H1 (cell line): ENCODE measurements at regions not wholly inside any gene's neighbourhood (a gene's known extent, or its start where the extent isn't known, plus 50 kb on each side); places are given as distances from the start of the nearest gene placed in this dataset.

Experiments used
- BACH1 ChIP-seq: IDR thresholded peaks from 2 replicates; pipeline ENCODE4 v1.6.1; 2012; ENCODE audit warnings: low read length, improper control_type of control experiment
- CHD2 ChIP-seq: IDR thresholded peaks from 2 replicates; pipeline ENCODE4 v1.6.1; 2012; ENCODE audit warnings: low read length, improper control_type of control experiment
- EGR1 ChIP-seq: IDR thresholded peaks from 2 replicates; pipeline ENCODE4 v1.6.1; 2011; ENCODE audit warnings: low read depth, low read length, borderline replicate concordance
- EP300 ChIP-seq, 2 experiments: IDR thresholded peaks; 1 replicate in 1 of 2; 2 replicates in 1 of 2; pipeline ENCODE4 v1.6.1; 2011 to 2012; ENCODE audit warnings: low read depth in 2 of 2, low read length in 2 of 2, mild to moderate bottlenecking in 2 of 2, borderline replicate concordance in 1 of 2, inconsistent platforms in 1 of 2, moderate library complexity in 1 of 2
- MAFK ChIP-seq: IDR thresholded peaks from 2 replicates; pipeline ENCODE4 v1.6.1; 2012; ENCODE audit warnings: low read depth, mild to moderate bottlenecking, improper control_type of control experiment, low read length
- NANOG ChIP-seq: IDR thresholded peaks from 2 replicates; pipeline ENCODE4 v1.6.1; 2011; ENCODE audit warnings: low read length, low read depth, mild to moderate bottlenecking, inconsistent platforms; ENCODE audit not compliant: insufficient read depth, poor library complexity, severe bottlenecking
- RBBP5 ChIP-seq: IDR thresholded peaks from 2 replicates; pipeline ENCODE4 v1.7.1; 2012; ENCODE audit warnings: low read depth, mild to moderate bottlenecking, inconsistent platforms, low read length, moderate library complexity, borderline replicate concordance
- SUZ12 ChIP-seq: fragments of 200-600 bp; sonication (generic); IDR thresholded peaks from 2 replicates; pipeline ENCODE4 v1.6.1; 2012; ENCODE audit warnings: mild to moderate bottlenecking, inconsistent platforms, low read length, moderate library complexity, mixed read lengths

DNA sequence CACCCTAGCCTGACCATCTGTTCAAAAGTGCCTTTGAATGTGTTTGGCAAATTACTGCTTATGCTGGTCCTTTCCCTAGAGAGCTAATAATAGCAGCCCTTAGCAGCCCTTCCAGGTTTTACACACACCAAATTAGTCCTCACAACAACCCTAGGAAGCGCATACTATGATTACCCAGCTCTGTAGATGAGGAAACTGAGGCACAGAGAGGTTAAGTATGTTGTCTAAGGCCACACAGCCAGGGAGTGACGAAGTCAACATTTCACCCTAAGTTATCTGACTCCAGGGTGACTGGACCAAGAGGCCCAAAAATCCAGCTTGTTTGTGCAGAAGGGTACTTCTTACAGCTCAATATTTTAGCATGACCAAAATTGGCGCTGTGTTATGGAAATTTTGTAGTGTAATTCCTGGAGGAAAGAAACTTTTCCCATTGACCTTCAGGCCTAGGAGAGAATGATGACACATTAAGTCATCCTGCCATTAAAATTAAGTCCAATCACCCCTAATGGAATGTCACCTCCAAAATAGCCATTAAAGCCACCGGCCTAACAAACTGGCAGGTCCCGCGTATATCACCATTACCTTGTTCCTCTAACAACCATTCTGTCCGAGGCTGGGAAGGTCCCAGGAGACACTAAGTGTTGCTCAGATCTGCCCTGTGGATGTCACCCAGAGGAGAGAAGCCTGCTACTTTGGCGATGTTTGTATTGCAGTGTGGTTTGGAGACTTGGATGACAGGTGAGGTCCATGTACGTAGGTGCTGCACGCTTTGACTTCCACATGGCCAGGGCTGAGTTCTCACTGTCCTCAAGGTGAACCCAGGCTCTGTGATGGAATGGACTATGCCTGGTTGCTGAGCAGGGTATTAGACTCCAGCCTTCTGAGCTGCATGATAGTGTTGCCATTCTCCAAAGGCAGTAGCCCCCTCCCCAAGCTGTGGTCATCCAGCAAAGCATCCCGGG is 258.3 kb downstream of the TOMM20 start (continued):
- no peak for TF ChIP-seq EGR1
- TF ChIP-seq CHD2 = no peak
- no peak for TF ChIP-seq MAFK
- no peak for TF ChIP-seq EP300 (IDR thresholded peaks at IDR 0.05; ENCODE audit: borderline replicate concordance in 1 of 2, low read depth in 2 of 2, low read length in 2 of 2)
- no peak for TF ChIP-seq RBBP5
- TF ChIP-seq SUZ12 = no peak
- no peak for TF ChIP-seq NANOG
- TF ChIP-seq BACH1 = no peak
